WTC11 (cell line): ENCODE measurements at regions not wholly inside any gene's neighbourhood (a gene's known extent, or its start where the extent isn't known, plus 50 kb on each side); places are given as distances from the start of the nearest gene placed in this dataset.

ENCODE experiments used
- FOXK1 ChIP-seq: sonication (generic); formaldehyde crosslinking; IDR thresholded peaks from 2 replicates; pipeline ENCODE4 v1.8.0; 2022; ENCODE audit warnings: mild to moderate bottlenecking, moderate library complexity, missing genetic modification reagents
- GTF2I ChIP-seq: fragments of 250-450 bp; sonication (Bioruptor Pico); conservative IDR thresholded peaks from 2 replicates; pipeline ENCODE4 v1.4.0; 2021; ENCODE audit warnings: mild to moderate bottlenecking
- JUN ChIP-seq: sonication (generic); formaldehyde crosslinking; IDR thresholded peaks from 2 replicates; pipeline ENCODE4 v1.8.0; 2023; ENCODE audit warnings: mild to moderate bottlenecking, missing genetic modification reagents
- NR2C2 ChIP-seq: sonication (generic); formaldehyde crosslinking; IDR thresholded peaks from 2 replicates; pipeline ENCODE4 v1.8.0; 2022; ENCODE audit warnings: mild to moderate bottlenecking, missing genetic modification reagents
- SP1 ChIP-seq: sonication (generic); formaldehyde crosslinking; conservative IDR thresholded peaks from 2 replicates; pipeline ENCODE4 v1.8.1; 2022; ENCODE audit warnings: missing genetic modification reagents
- TF ChIP-seq, protein P1 (sequence below): sonication (generic); formaldehyde crosslinking; IDR thresholded peaks from 2 replicates; pipeline ENCODE4 v1.8.0; 2022; ENCODE audit warnings: mild to moderate bottlenecking, missing genetic modification reagents
- TF ChIP-seq, protein P2 (sequence below): sonication (generic); formaldehyde crosslinking; conservative IDR thresholded peaks from 2 replicates; pipeline ENCODE4 v1.8.1; 2022; ENCODE audit warnings: mild to moderate bottlenecking, missing genetic modification reagents
- TF ChIP-seq, protein P3 (sequence below): fragments of 250-450 bp; sonication (Bioruptor Pico); IDR thresholded peaks from 2 replicates; pipeline ENCODE4 v1.8.0; 2021; ENCODE audit warnings: mild to moderate bottlenecking
- TF ChIP-seq, protein P4 (sequence below): sonication (generic); formaldehyde crosslinking; IDR thresholded peaks from 2 replicates; pipeline ENCODE4 v1.8.0; 2023; ENCODE audit warnings: missing genetic modification reagents
- TF ChIP-seq, protein P5 (sequence below): fragments of 200-600 bp; IDR thresholded peaks from 2 replicates; pipeline ENCODE4 v1.8.0; 2022; ENCODE audit warnings: antibody characterized with exemption
- TF ChIP-seq, protein P6 (sequence below): sonication (generic); formaldehyde crosslinking; IDR thresholded peaks from 2 replicates; pipeline ENCODE4 v1.8.1; 2023; ENCODE audit warnings: mild to moderate bottlenecking, missing genetic modification reagents, moderate library complexity
- TF ChIP-seq, protein P7 (sequence below): sonication (generic); formaldehyde crosslinking; IDR thresholded peaks from 2 replicates; pipeline ENCODE4 v1.8.0; 2023; ENCODE audit warnings: mild to moderate bottlenecking, missing genetic modification reagents
- TF ChIP-seq, protein P8 (sequence below): sonication (generic); formaldehyde crosslinking; IDR thresholded peaks from 2 replicates; pipeline ENCODE4 v1.8.1; 2022; ENCODE audit warnings: missing genetic modification reagents, borderline replicate concordance
- TF ChIP-seq, protein P9 (sequence below): sonication (generic); formaldehyde crosslinking; IDR thresholded peaks from 2 replicates; pipeline ENCODE4 v1.8.1; 2022; ENCODE audit warnings: mild to moderate bottlenecking, moderate library complexity, missing genetic modification reagents

DNA sequence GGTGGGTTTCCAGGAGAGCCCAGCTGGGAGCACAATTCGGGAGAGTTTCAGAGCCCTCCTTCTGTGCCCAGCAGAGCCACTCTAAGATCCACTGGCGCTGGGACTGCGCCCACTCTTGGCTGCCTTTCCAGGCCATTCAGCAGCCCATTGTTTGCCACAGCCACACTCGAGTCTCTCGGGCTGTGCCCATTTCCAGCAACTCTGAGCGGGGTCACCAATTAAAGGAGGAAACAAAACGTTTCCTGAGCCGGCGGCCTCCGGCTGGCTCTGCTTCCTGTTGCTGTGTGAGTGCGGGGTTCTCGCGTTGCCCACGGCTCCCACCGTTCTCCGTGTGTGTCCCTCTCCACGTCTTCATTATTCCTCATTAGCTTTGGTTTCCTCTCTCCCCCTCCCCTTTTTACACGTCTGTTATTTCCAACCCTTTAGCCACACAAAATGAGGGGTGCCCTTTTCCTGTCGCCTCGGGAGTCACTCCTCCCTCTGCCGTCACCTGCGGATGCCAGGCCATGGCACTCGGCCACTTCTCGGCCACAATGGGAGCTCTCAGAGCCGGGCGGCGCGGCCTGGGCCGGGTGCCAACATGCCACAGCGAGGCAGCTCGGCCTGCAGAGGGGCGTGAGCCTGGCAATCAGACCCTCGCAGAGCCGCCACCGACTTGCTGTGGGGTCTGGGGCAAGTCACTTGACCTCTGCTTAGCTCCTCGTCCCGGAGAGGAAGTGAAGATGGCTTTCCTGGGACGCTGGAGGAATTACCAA, 94.3 kb upstream of the NKX2-2 start:
- TF ChIP-seq SP1 (CRISPR knock-in tag), result no peak
- TF ChIP-seq, protein P1, sequence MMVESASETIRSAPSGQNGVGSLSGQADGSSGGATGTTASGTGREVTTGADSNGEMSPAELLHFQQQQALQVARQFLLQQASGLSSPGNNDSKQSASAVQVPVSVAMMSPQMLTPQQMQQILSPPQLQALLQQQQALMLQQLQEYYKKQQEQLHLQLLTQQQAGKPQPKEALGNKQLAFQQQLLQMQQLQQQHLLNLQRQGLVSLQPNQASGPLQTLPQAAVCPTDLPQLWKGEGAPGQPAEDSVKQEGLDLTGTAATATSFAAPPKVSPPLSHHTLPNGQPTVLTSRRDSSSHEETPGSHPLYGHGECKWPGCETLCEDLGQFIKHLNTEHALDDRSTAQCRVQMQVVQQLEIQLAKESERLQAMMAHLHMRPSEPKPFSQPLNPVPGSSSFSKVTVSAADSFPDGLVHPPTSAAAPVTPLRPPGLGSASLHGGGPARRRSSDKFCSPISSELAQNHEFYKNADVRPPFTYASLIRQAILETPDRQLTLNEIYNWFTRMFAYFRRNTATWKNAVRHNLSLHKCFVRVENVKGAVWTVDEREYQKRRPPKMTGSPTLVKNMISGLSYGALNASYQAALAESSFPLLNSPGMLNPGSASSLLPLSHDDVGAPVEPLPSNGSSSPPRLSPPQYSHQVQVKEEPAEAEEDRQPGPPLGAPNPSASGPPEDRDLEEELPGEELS (CRISPR knock-in tag), result no peak
- TF ChIP-seq, protein P2, sequence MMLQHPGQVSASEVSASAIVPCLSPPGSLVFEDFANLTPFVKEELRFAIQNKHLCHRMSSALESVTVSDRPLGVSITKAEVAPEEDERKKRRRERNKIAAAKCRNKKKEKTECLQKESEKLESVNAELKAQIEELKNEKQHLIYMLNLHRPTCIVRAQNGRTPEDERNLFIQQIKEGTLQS, result no peak
- TF ChIP-seq, protein P3, sequence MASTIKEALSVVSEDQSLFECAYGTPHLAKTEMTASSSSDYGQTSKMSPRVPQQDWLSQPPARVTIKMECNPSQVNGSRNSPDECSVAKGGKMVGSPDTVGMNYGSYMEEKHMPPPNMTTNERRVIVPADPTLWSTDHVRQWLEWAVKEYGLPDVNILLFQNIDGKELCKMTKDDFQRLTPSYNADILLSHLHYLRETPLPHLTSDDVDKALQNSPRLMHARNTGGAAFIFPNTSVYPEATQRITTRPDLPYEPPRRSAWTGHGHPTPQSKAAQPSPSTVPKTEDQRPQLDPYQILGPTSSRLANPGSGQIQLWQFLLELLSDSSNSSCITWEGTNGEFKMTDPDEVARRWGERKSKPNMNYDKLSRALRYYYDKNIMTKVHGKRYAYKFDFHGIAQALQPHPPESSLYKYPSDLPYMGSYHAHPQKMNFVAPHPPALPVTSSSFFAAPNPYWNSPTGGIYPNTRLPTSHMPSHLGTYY (CRISPR knock-in tag), result no peak
- TF ChIP-seq, protein P4, sequence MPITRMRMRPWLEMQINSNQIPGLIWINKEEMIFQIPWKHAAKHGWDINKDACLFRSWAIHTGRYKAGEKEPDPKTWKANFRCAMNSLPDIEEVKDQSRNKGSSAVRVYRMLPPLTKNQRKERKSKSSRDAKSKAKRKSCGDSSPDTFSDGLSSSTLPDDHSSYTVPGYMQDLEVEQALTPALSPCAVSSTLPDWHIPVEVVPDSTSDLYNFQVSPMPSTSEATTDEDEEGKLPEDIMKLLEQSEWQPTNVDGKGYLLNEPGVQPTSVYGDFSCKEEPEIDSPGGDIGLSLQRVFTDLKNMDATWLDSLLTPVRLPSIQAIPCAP, result no peak
- no peak for TF ChIP-seq FOXK1 (CRISPR knock-in tag)
- TF ChIP-seq, protein P5, sequence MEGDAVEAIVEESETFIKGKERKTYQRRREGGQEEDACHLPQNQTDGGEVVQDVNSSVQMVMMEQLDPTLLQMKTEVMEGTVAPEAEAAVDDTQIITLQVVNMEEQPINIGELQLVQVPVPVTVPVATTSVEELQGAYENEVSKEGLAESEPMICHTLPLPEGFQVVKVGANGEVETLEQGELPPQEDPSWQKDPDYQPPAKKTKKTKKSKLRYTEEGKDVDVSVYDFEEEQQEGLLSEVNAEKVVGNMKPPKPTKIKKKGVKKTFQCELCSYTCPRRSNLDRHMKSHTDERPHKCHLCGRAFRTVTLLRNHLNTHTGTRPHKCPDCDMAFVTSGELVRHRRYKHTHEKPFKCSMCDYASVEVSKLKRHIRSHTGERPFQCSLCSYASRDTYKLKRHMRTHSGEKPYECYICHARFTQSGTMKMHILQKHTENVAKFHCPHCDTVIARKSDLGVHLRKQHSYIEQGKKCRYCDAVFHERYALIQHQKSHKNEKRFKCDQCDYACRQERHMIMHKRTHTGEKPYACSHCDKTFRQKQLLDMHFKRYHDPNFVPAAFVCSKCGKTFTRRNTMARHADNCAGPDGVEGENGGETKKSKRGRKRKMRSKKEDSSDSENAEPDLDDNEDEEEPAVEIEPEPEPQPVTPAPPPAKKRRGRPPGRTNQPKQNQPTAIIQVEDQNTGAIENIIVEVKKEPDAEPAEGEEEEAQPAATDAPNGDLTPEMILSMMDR, result no peak
- TF ChIP-seq, protein P6, sequence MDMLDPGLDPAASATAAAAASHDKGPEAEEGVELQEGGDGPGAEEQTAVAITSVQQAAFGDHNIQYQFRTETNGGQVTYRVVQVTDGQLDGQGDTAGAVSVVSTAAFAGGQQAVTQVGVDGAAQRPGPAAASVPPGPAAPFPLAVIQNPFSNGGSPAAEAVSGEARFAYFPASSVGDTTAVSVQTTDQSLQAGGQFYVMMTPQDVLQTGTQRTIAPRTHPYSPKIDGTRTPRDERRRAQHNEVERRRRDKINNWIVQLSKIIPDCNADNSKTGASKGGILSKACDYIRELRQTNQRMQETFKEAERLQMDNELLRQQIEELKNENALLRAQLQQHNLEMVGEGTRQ (CRISPR knock-in tag), result no peak
- TF ChIP-seq GTF2I, result no peak
- TF ChIP-seq, protein P7, sequence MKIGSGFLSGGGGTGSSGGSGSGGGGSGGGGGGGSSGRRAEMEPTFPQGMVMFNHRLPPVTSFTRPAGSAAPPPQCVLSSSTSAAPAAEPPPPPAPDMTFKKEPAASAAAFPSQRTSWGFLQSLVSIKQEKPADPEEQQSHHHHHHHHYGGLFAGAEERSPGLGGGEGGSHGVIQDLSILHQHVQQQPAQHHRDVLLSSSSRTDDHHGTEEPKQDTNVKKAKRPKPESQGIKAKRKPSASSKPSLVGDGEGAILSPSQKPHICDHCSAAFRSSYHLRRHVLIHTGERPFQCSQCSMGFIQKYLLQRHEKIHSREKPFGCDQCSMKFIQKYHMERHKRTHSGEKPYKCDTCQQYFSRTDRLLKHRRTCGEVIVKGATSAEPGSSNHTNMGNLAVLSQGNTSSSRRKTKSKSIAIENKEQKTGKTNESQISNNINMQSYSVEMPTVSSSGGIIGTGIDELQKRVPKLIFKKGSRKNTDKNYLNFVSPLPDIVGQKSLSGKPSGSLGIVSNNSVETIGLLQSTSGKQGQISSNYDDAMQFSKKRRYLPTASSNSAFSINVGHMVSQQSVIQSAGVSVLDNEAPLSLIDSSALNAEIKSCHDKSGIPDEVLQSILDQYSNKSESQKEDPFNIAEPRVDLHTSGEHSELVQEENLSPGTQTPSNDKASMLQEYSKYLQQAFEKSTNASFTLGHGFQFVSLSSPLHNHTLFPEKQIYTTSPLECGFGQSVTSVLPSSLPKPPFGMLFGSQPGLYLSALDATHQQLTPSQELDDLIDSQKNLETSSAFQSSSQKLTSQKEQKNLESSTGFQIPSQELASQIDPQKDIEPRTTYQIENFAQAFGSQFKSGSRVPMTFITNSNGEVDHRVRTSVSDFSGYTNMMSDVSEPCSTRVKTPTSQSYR (CRISPR knock-in tag), result no peak
- TF ChIP-seq, protein P8, sequence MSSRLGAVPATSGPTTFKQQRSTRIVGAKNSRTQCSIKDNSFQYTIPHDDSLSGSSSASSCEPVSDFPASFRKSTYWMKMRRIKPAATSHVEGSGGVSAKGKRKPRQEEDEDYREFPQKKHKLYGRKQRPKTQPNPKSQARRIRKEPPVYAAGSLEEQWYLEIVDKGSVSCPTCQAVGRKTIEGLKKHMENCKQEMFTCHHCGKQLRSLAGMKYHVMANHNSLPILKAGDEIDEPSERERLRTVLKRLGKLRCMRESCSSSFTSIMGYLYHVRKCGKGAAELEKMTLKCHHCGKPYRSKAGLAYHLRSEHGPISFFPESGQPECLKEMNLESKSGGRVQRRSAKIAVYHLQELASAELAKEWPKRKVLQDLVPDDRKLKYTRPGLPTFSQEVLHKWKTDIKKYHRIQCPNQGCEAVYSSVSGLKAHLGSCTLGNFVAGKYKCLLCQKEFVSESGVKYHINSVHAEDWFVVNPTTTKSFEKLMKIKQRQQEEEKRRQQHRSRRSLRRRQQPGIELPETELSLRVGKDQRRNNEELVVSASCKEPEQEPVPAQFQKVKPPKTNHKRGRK (CRISPR knock-in tag), result no peak
- TF ChIP-seq NR2C2 (CRISPR knock-in tag), result no peak
- TF ChIP-seq, protein P9, sequence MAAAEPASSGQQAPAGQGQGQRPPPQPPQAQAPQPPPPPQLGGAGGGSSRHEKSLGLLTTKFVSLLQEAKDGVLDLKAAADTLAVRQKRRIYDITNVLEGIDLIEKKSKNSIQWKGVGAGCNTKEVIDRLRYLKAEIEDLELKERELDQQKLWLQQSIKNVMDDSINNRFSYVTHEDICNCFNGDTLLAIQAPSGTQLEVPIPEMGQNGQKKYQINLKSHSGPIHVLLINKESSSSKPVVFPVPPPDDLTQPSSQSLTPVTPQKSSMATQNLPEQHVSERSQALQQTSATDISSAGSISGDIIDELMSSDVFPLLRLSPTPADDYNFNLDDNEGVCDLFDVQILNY (CRISPR knock-in tag), result no peak
- no peak for TF ChIP-seq JUN (CRISPR knock-in tag)
